GM12872 (cell line): ENCODE measurements at regions not wholly inside any gene's neighbourhood (a gene's known extent, or its start where the extent isn't known, plus 50 kb on each side); places are given as distances from the start of the nearest gene placed in this dataset.

Source experiments
- CTCF ChIP-seq: IDR thresholded peaks from 3 replicates; pipeline ENCODE4 v1.5.1; 2011; ENCODE audit warnings: low read depth, mild to moderate bottlenecking, low read length, moderate library complexity; ENCODE audit not compliant: insufficient read depth

- TF ChIP-seq CTCF, result no peak
Measured at GRCh38 chr11:109972939-109973338, 120.3 kb upstream of the ZC3H12C start.

GRCh38 chr11:109973486-109973885 lies 119.7 kb upstream of the ZC3H12C start:
- TF ChIP-seq CTCF, result no peak

- TF ChIP-seq CTCF, result no peak
Measured at GRCh38 chr11:109974523-109974922, 118.7 kb upstream of the ZC3H12C start.

GRCh38 chr11:109978895-109979294 lies 114.3 kb upstream of the ZC3H12C start:
- TF ChIP-seq CTCF, result no peak

- TF ChIP-seq CTCF, result no peak
Measured at GRCh38 chr11:109981031-109981636, 112.1 kb upstream of the ZC3H12C start.

GRCh38 chr11:109983358-109983757 lies 109.8 kb upstream of the ZC3H12C start:
- no peak for TF ChIP-seq CTCF

- no peak for TF ChIP-seq CTCF
Measured at GRCh38 chr11:109984634-109985289, 108.4 kb upstream of the ZC3H12C start.
